Uterus (tissue), 3 donors: ENCODE measurements at regions not wholly inside any gene's neighbourhood (a gene's known extent, or its start where the extent isn't known, plus 50 kb on each side); places are given as distances from the start of the nearest gene placed in this dataset.

Experiments
- DNase-seq, 2 donors: peaks; one replicate each; pipeline ENCODE4 v3.0.0-alpha.2; 2019 to 2020
- H3K27ac ChIP-seq, 2 donors: fragments of 200-600 bp; sonication (generic); 1 replicate in 1 of 2; 2 replicates in 1 of 2; pipeline ENCODE4 v1.5.1; 2016 to 2018
- H3K27me3 ChIP-seq, 2 donors: fragments of 200-600 bp; sonication (generic); one replicate each; pipeline ENCODE4 v1.5.1; 2018 to 2019; ENCODE audit warnings: control low read depth in 1 of 2
- H3K36me3 ChIP-seq, 2 donors: fragments of 200-600 bp; sonication (generic); one replicate each; pipeline ENCODE4 v1.5.1; 2019; ENCODE audit warnings: control low read depth in 1 of 2
- H3K4me1 ChIP-seq, 2 donors: fragments of 200-600 bp; sonication (generic); one replicate each; pipeline ENCODE4 v1.5.1; 2018 to 2019; ENCODE audit warnings: control low read depth in 1 of 2
- H3K4me3 ChIP-seq, 2 donors: fragments of 200-600 bp; sonication (generic); 1 replicate in 1 of 2; 2 replicates in 1 of 2; pipeline ENCODE4 v1.5.1; 2018 to 2019; ENCODE audit warnings: mild to moderate bottlenecking in 1 of 2
- H3K9me3 ChIP-seq, 2 donors: fragments of 200-600 bp; sonication (generic); one replicate each; pipeline ENCODE4 v1.5.1; 2019; ENCODE audit warnings: control low read depth in 1 of 2
- POLR2A ChIP-seq, 2 donors: fragments of 450-650 bp; IDR thresholded peaks; one replicate each; pipeline ENCODE4 v1.6.1; 2016; ENCODE audit warnings: antibody characterized with exemption in 2 of 2, mild to moderate bottlenecking in 1 of 2, moderate library complexity in 1 of 2
- intact Hi-C: fragments of 100-400 bp; cut with DNase I; formaldehyde crosslinking; loops from one replicate; pipeline ENCODE4 v1.15.1; 2023; ENCODE audit warnings: low total_unique reads
- TF ChIP-seq, protein P1 (sequence below), 4 experiments: fragments of 200-600 bp in 2 of 4; fragments of 450-650 bp in 2 of 4; sonication (generic) in 2 of 4; IDR thresholded peaks; one replicate each; pipeline ENCODE4 v1.5.1; 2016 to 2019; ENCODE audit warnings: antibody characterized with exemption in 4 of 4, mild to moderate bottlenecking in 2 of 4, moderate library complexity in 1 of 4
- donor health status: DM: yes; HTN: yes; CAD: no.

- intact Hi-C loops: no loop called here
- H3K9me3 ChIP-seq: no peaks in the 10 kb centered on the region
- H3K36me3 ChIP-seq: no peaks in the 10 kb centered on the region
- H3K4me3 ChIP-seq: no peak overlapping the region
- no peak overlapping the region for H3K27ac ChIP-seq
- H3K4me1 ChIP-seq: no peaks in the 10 kb centered on the region
- TF ChIP-seq, protein P1, sequence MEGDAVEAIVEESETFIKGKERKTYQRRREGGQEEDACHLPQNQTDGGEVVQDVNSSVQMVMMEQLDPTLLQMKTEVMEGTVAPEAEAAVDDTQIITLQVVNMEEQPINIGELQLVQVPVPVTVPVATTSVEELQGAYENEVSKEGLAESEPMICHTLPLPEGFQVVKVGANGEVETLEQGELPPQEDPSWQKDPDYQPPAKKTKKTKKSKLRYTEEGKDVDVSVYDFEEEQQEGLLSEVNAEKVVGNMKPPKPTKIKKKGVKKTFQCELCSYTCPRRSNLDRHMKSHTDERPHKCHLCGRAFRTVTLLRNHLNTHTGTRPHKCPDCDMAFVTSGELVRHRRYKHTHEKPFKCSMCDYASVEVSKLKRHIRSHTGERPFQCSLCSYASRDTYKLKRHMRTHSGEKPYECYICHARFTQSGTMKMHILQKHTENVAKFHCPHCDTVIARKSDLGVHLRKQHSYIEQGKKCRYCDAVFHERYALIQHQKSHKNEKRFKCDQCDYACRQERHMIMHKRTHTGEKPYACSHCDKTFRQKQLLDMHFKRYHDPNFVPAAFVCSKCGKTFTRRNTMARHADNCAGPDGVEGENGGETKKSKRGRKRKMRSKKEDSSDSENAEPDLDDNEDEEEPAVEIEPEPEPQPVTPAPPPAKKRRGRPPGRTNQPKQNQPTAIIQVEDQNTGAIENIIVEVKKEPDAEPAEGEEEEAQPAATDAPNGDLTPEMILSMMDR (IDR thresholded peaks at IDR 0.05): no peak
- TF ChIP-seq POLR2A (IDR thresholded peaks at IDR 0.05): no peak
- no peak for DNase-seq
- H3K27me3 ChIP-seq: no peaks in the 10 kb centered on the region
Measured at GRCh38 chr9:36755019-36755418, 182.3 kb downstream of the MELK start.

- DNase-seq: no peak
- H3K27ac ChIP-seq: no peak overlapping the region
- no peaks in the 10 kb centered on the region for H3K4me1 ChIP-seq
- no peaks in the 10 kb centered on the region for H3K36me3 ChIP-seq
- TF ChIP-seq POLR2A (IDR thresholded peaks at IDR 0.05): no peak
- TF ChIP-seq, protein P1 (IDR thresholded peaks at IDR 0.05): no peak
- no peaks in the 10 kb centered on the region for H3K27me3 ChIP-seq
- H3K4me3 ChIP-seq: no peak overlapping the region
- H3K9me3 ChIP-seq: no peaks in the 10 kb centered on the region
- intact Hi-C loops: no loop called here
Measured at GRCh38 chr9:36759141-36759540, 186.4 kb downstream of the MELK start.

GRCh38 chr9:36759976-36760375, 187.3 kb downstream of the MELK start:
- H3K27me3 ChIP-seq: no peaks in the 10 kb centered on the region
- H3K4me1 ChIP-seq: no peaks in the 10 kb centered on the region
- H3K36me3 ChIP-seq: no peaks in the 10 kb centered on the region
- no peak for TF ChIP-seq POLR2A (IDR thresholded peaks at IDR 0.05)
- TF ChIP-seq, protein P1 (IDR thresholded peaks at IDR 0.05): no peak
- DNase-seq: no peak
- intact Hi-C loops: no loop called here
- H3K9me3 ChIP-seq: no peaks in the 10 kb centered on the region
- H3K27ac ChIP-seq: no peak overlapping the region
- no peak overlapping the region for H3K4me3 ChIP-seq

DNA sequence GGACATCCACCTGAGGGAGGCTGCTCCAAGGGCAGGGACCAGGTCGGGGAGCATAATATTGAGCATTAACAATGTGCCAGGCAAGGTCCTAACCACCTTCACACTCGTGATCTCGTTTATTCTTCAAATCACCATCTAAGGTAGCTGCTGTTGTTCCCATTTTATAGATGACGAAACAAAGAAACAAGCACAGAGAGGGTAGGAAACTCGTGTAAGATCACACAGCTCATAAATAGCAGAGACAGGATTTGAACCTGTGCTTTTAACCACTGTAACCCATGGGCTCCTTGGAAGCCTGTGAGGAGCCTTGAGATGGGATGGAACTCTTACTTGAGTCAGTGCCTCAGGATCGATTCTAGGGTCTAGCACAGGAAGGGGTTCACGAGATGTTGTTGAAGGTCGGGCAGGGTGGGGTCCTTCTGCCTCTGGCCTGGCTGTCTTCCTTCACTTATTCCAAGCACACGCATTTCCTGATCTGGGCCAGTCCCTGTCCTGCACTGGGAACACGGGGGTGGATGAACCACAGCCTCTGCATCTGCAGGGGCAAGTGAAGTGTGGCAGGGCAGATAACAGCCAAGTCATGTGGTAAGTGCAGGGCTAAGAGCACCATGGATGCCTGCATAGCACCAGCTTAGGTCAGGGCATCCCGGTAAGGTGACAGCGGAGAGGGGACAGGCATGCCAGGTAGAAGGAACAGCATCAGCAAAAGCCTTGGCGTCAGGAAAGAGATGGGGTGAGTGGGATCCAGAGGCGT, 188.1 kb downstream of the MELK start:
- Histone ChIP-seq H3K27ac (no peak overlapping the region), H3K4me3 (no peak overlapping the region), H3K9me3 (no peaks in the 10 kb centered on the region), H3K36me3 (no peaks in the 10 kb centered on the region), H3K27me3 (no peaks in the 10 kb centered on the region), H3K4me1 (no peaks in the 10 kb centered on the region)
- no peak for DNase-seq
- no peak for TF ChIP-seq POLR2A (IDR thresholded peaks at IDR 0.05)
- TF ChIP-seq, protein P1 (IDR thresholded peaks at IDR 0.05): no peak
- intact Hi-C loops: no loop called here

DNA sequence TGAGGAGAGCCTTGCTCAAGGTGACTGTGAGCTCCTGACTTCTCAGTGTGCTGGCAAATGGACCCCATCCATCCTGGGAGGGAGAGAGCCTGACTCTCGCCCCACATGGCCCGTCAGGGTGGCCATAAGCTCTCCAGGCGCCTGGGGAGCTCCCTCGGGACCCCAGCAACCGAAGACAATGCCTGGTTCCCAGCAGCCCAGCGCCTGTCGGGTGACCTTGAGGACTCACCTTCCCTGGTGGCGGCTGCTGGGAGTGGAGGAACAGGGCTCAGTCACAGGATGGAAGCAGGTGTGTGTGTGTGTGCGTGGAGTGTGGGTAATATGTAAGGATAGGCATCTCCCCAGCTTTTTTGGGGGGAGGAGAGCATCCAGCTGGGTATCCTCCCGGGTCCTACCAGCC, 190.3 kb downstream of the MELK start:
- Histone ChIP-seq H3K9me3 (no peaks in the 10 kb centered on the region), H3K27ac (no peak overlapping the region), H3K4me1 (no peaks in the 10 kb centered on the region), H3K4me3 (no peak overlapping the region), H3K27me3 (no peaks in the 10 kb centered on the region), H3K36me3 (no peaks in the 10 kb centered on the region)
- TF ChIP-seq, protein P1 (IDR thresholded peaks at IDR 0.05): no peak
- no peak for TF ChIP-seq POLR2A (IDR thresholded peaks at IDR 0.05)
- DNase-seq: no peak
- intact Hi-C loops: no loop called here
